K562 (cell line): ENCODE measurements at regions not wholly inside any gene's neighbourhood (a gene's known extent, or its start where the extent isn't known, plus 50 kb on each side); places are given as distances from the start of the nearest gene placed in this dataset.

Experiments used
- ATAC-seq: fragments of 200-7000 bp; cut with Tn5 transposase; 3 replicates; pipeline ENCODE4 v1.9.1; 2020; ENCODE audit warnings: moderate library complexity
- BruUV-seq: library from RNA; stranded (reverse); fragments of 400-500 nt; replicated peaks from 2 replicates; lab custom pipeline; 2021; lab: Mats Ljungman, UMichigan
- CTCF ChIA-PET: fragments of 300-600 bp; formaldehyde crosslinking; extraction: SDS; loops from one replicate; lab custom pipeline; 2021; ENCODE audit warnings: low intra/inter-chr PET ratio; lab: Yijun Ruan, JAX
- POLR2A ChIA-PET: fragments of 300-600, 350-650 bp; sonication (Branson Sonifier 250); formaldehyde crosslinking; extraction: SDS; loops from one replicate; lab custom pipeline; 2021; ENCODE audit warnings: antibody characterized with exemption, inconsistent platforms; lab: Yijun Ruan, JAX
- DNase-seq, 4 experiments: peaks; one replicate each; pipeline versions ENCODE4 v3.0.0 to v3.0.0-alpha.2; 2011 to 2018; ENCODE audit warnings: low spot score in 3 of 4, mixed read lengths in 3 of 4; ENCODE audit errors: extremely low read depth in 1 of 4
- FAIRE-seq: peaks from 2 replicates; lab custom pipeline; 2011; peaks lifted over from hg19 to GRCh38; lab: Jason Lieb, UNC
- H2AFZ ChIP-seq: 2 replicates; pipeline ENCODE4 v1.6.0; 2011; ENCODE audit warnings: low read depth, low read length, control low read depth, inconsistent platforms
- H3K27ac ChIP-seq: fragments of 200-600 bp; 3 replicates; pipeline ENCODE4 v1.8.0; 2011; ENCODE audit warnings: low read depth, mild to moderate bottlenecking, control low read depth, inconsistent platforms, low read length, moderate library complexity, mixed read lengths; ENCODE audit errors: extremely low read depth
- H3K27me3 ChIP-seq, 2 experiments: fragments of 300-600 bp in 1 of 2; 2 replicates in 1 of 2; 3 replicates in 1 of 2; pipeline versions ENCODE4 v1.6.0 to v1.8.0; 2011; ENCODE audit warnings: inconsistent platforms in 2 of 2, low read length in 2 of 2, mild to moderate bottlenecking in 1 of 2, mixed read lengths in 1 of 2, moderate library complexity in 1 of 2; ENCODE audit not compliant: control insufficient read depth in 2 of 2, insufficient read depth in 2 of 2
- H3K36me3 ChIP-seq: fragments of 300-600 bp; 3 replicates; pipeline ENCODE4 v1.8.0; 2011; ENCODE audit warnings: mild to moderate bottlenecking, low read length, inconsistent platforms; ENCODE audit not compliant: control insufficient read depth, insufficient read depth
- H3K4me1 ChIP-seq, 2 experiments: fragments of 200-600 bp in 1 of 2; replicated peaks in 1 of 2; 2 replicates in 1 of 2; 3 replicates in 1 of 2; pipeline versions ENCODE4 v1.5.1 to v1.8.0; 2011; ENCODE audit warnings: inconsistent platforms in 2 of 2, low read length in 2 of 2, mild to moderate bottlenecking in 1 of 2, mixed read lengths in 1 of 2, moderate library complexity in 1 of 2; ENCODE audit not compliant: control insufficient read depth in 2 of 2, insufficient read depth in 2 of 2
- H3K4me2 ChIP-seq: 2 replicates; pipeline ENCODE4 v1.6.1; 2011; ENCODE audit warnings: low read length, control low read depth, inconsistent platforms, mixed read lengths; ENCODE audit not compliant: insufficient read depth
- H3K4me3 ChIP-seq: fragments of 200-600 bp; sonication (generic), shearing (Covaris generic); 2 replicates; pipeline ENCODE4 v1.5.1; 2016; ENCODE audit warnings: control low read depth, inconsistent platforms
- H3K79me2 ChIP-seq: fragments of 200-600 bp; 3 replicates; pipeline ENCODE4 v1.8.0; 2011; ENCODE audit warnings: low read length, inconsistent platforms; ENCODE audit not compliant: control insufficient read depth, insufficient read depth
- H3K9ac ChIP-seq, 2 experiments: 2 replicates each; pipeline versions ENCODE4 v1.6.0 to v1.6.1; 2011; ENCODE audit warnings: low read depth in 2 of 2, low read length in 2 of 2, control low read depth in 1 of 2, inconsistent platforms in 1 of 2, mild to moderate bottlenecking in 1 of 2, mixed read lengths in 1 of 2; ENCODE audit not compliant: insufficient read depth in 1 of 2
- H3K9me1 ChIP-seq: one replicate; pipeline ENCODE4 v1.6.0; 2011; ENCODE audit warnings: inconsistent platforms, mild to moderate bottlenecking, low read length, moderate library complexity; ENCODE audit not compliant: control insufficient read depth, insufficient read depth
- H3K9me3 ChIP-seq: replicated peaks from 2 replicates; pipeline ENCODE4 v1.5.1; 2011; ENCODE audit warnings: low read depth, low read length, inconsistent platforms; ENCODE audit not compliant: control insufficient read depth, insufficient read depth
- H4K20me1 ChIP-seq: replicated peaks from 2 replicates; pipeline ENCODE4 v1.6.1; 2011; ENCODE audit warnings: low read length, inconsistent platforms, mixed read lengths; ENCODE audit not compliant: control insufficient read depth, insufficient read depth
- ARID1B ChIP-seq: fragments of 450-650 bp; IDR thresholded peaks from 2 replicates; pipeline ENCODE4 v1.6.1; 2016; ENCODE audit warnings: antibody characterized with exemption, mild to moderate bottlenecking, inconsistent platforms
- ELF1 ChIP-seq: fragments of 200-800 bp; sonication (Bioruptor generic); IDR thresholded peaks from 2 replicates; pipeline ENCODE4 v1.6.1; 2016; ENCODE audit warnings: missing genetic modification characterization, missing compliant biosample characterization
- GATAD2A ChIP-seq: fragments of 450-650 bp; IDR thresholded peaks from 2 replicates; pipeline ENCODE4 v1.6.1; 2017
- MCM5 ChIP-seq: fragments of 450-650 bp; IDR thresholded peaks from 2 replicates; pipeline ENCODE4 v1.6.1; 2016; ENCODE audit warnings: low read depth
- MECOM ChIP-seq: fragments of 250-450 bp; sonication (Bioruptor Pico); IDR thresholded peaks from 2 replicates; pipeline ENCODE4 v1.8.0; 2022; ENCODE audit warnings: inconsistent platforms
- SMARCB1 ChIP-seq: IDR thresholded peaks from 2 replicates; pipeline ENCODE4 v1.6.1; 2011; ENCODE audit warnings: improper control_type of control experiment, low read depth; ENCODE audit not compliant: insufficient read length
- SNRNP70 ChIP-seq: fragments of 200-400 bp; formaldehyde crosslinking; optimal IDR thresholded peaks from 2 replicates; pipeline ENCODE3; 2017; ENCODE audit warnings: low read depth, low read length
- SREBF1 ChIP-seq: fragments of 150-350 bp; IDR thresholded peaks from 2 replicates; pipeline ENCODE4 v1.6.1; 2014; ENCODE audit warnings: antibody characterized with exemption, low read depth, low read length, borderline replicate concordance
- ZC3H4 ChIP-seq: sonication (generic); formaldehyde crosslinking; IDR thresholded peaks from 2 replicates; pipeline ENCODE4 v1.9.0; 2021; ENCODE audit warnings: missing genetic modification reagents, borderline replicate concordance
- ZFP36 ChIP-seq: fragments of 150-350 bp; IDR thresholded peaks from 2 replicates; pipeline ENCODE4 v1.6.1; 2018; ENCODE audit warnings: low read length, low read depth; ENCODE audit not compliant: partially characterized antibody
- ZNF146 ChIP-seq: IDR thresholded peaks from one replicate; pipeline ENCODE4 v1.6.1; 2018; ENCODE audit warnings: missing compliant biosample characterization; ENCODE audit not compliant: unreplicated experiment
- ZNF274 ChIP-seq: IDR thresholded peaks from 2 replicates; pipeline ENCODE4 v1.6.1; 2011; ENCODE audit warnings: low read depth, mild to moderate bottlenecking, low read length, moderate library complexity, borderline replicate concordance
- WGBS: fragments of 100-300 bp; shearing (Covaris generic); methylation state at CpG from one replicate; pipeline ENCODE4 v1.1.6; 2016; ENCODE audit warnings: low coverage, mixed read lengths; ENCODE audit not compliant: insufficient coverage; ENCODE audit errors: missing lambda C conversion rate; 5-methylcytosine and 5-hydroxymethylcytosine counted together
- in situ Hi-C: fragments of 300-500 bp; cut with MboI; formaldehyde crosslinking; loops from 4 replicates; pipeline ENCODE4 v1.15.0; 2018; ENCODE audit warnings: inconsistent platforms, mixed read lengths
- intact Hi-C: fragments of 100-400 bp; cut with micrococcal nuclease; formaldehyde crosslinking; loops from 2 replicates; pipeline ENCODE4 v1.14.2; 2022
- TF ChIP-seq, protein P1 (sequence below): fragments of 250-450 bp; sonication (Bioruptor Pico); IDR thresholded peaks from 2 replicates; pipeline ENCODE4 v1.8.0; 2021; ENCODE audit warnings: moderate library complexity, mild to moderate bottlenecking, inconsistent platforms
- TF ChIP-seq, protein P2 (sequence below): sonication (generic); formaldehyde crosslinking; IDR thresholded peaks from 2 replicates; pipeline ENCODE4 v1.9.0; 2022; ENCODE audit warnings: mild to moderate bottlenecking, missing genetic modification reagents

DNA sequence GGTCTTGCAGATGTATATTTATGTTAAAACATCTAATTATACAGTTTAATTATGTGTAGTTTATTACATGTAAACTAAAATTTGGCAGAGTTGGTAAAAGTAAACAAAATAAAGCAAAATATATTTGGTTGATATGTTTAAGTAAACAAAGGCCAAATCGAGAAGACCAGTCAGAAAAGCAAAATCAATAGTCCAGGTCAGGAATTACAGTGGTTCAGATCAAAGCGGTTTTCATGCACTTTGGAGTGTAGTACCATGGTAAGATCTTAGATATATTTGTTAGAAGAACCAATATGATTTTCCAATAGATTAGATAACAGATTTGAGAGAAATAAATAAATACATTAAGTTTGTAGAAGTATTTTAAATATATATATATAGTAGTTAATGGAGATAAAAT is 1421.6 kb upstream of the CDH8 start (continued):
- TF ChIP-seq, protein P1, sequence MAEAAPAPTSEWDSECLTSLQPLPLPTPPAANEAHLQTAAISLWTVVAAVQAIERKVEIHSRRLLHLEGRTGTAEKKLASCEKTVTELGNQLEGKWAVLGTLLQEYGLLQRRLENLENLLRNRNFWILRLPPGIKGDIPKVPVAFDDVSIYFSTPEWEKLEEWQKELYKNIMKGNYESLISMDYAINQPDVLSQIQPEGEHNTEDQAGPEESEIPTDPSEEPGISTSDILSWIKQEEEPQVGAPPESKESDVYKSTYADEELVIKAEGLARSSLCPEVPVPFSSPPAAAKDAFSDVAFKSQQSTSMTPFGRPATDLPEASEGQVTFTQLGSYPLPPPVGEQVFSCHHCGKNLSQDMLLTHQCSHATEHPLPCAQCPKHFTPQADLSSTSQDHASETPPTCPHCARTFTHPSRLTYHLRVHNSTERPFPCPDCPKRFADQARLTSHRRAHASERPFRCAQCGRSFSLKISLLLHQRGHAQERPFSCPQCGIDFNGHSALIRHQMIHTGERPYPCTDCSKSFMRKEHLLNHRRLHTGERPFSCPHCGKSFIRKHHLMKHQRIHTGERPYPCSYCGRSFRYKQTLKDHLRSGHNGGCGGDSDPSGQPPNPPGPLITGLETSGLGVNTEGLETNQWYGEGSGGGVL (CRISPR knock-in tag) = no peak

DNA sequence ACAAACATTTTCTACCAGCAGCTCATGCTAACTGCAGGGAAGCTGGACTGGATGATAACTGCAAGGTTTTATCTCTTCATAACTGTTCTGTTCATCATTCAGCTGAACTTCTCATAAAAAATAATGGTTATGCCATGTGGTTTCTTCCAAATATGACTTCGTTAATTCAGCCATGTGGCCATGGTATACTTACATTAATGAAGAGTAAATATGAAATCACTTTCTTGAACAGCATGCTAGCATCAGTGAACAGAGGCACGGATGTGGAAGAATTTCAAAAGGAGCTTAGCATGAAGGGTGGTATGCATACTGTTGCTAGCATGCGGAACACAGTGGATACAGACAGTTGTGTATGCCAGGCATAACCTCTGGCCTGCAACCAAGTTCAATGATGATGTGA is 1417.0 kb upstream of the CDH8 start:
- Histone ChIP-seq H3K36me3 (no peaks in the 10 kb centered on the region), H2AFZ (no peak overlapping the region), H3K9me3 (peaks cover 2% of the 10 kb centered on the region; the same call in 1 of the 2 replicates), H3K79me2 (no peaks in the 10 kb centered on the region), H3K4me2 (no peak overlapping the region), H3K4me3 (no peak overlapping the region), H3K4me1 (no peaks in the 10 kb centered on the region), H3K9me1 (no peaks in the 10 kb centered on the region), H3K9ac (no peak overlapping the region), H3K27me3 (no peaks in the 10 kb centered on the region), H3K27ac (no peak overlapping the region), H4K20me1 (no peaks in the 10 kb centered on the region)
- 4% methylated on average over 3 of the region's 3 CpGs for WGBS
- POLR2A ChIA-PET = no interaction called here
- ATAC-seq (no peak), DNase-seq (no peak), FAIRE-seq (no peak)
- no TSS peak for BruUV-seq
- intact Hi-C loops = no loop called here
- in situ Hi-C loops = no loop called here
- CTCF ChIA-PET = no interaction called here
- TF ChIP-seq ELF1 (no peak), GATAD2A (no peak), ARID1B (no peak), MCM5 (no peak), ZC3H4 (CRISPR knock-in tag) (no peak), SMARCB1 (no peak), SREBF1 (no peak), SNRNP70 (no peak), MECOM (CRISPR knock-in tag) (no peak), ZFP36 (no peak), ZNF146 (CRISPR knock-in tag) (no peak), ZNF274 (no peak)
- TF ChIP-seq, protein P2, sequence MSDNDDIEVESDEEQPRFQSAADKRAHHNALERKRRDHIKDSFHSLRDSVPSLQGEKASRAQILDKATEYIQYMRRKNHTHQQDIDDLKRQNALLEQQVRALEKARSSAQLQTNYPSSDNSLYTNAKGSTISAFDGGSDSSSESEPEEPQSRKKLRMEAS (CRISPR knock-in tag) = no peak
